H9 (cell line): ENCODE measurements at regions not wholly inside any gene's neighbourhood (a gene's known extent, or its start where the extent isn't known, plus 50 kb on each side); places are given as distances from the start of the nearest gene placed in this dataset.

ENCODE experiments used
- DNase-seq: peaks from one replicate; pipeline ENCODE4 v3.0.0-alpha.2; 2017
- H2AFZ ChIP-seq: one replicate; pipeline ENCODE4 v1.6.1; 2013; ENCODE audit warnings: mild to moderate bottlenecking, low read length, control low read depth, moderate library complexity
- H2AK5ac ChIP-seq: 2 replicates; pipeline ENCODE4 v1.6.1; 2013; ENCODE audit warnings: low read length, control low read depth, mixed read lengths; ENCODE audit not compliant: insufficient read length
- H2BK120ac ChIP-seq: one replicate; pipeline ENCODE4 v1.6.1; 2013; ENCODE audit warnings: low read depth, mild to moderate bottlenecking, low read length, control low read depth, inconsistent platforms; ENCODE audit not compliant: poor library complexity, severe bottlenecking
- H2BK12ac ChIP-seq: 2 replicates; pipeline ENCODE4 v1.6.1; 2013; ENCODE audit warnings: low read length, control low read depth, mixed read lengths, low read depth; ENCODE audit not compliant: insufficient read length
- H2BK15ac ChIP-seq: 2 replicates; pipeline ENCODE4 v1.6.1; 2013; ENCODE audit warnings: low read depth, low read length, control low read depth
- H2BK20ac ChIP-seq: one replicate; pipeline ENCODE4 v1.6.1; 2013; ENCODE audit warnings: low read depth, mild to moderate bottlenecking, low read length, control low read depth, inconsistent platforms; ENCODE audit not compliant: poor library complexity, severe bottlenecking
- H2BK5ac ChIP-seq: 2 replicates; pipeline ENCODE4 v1.6.1; 2013; ENCODE audit warnings: low read length, control low read depth, mixed read lengths; ENCODE audit not compliant: insufficient read length
- H3K14ac ChIP-seq: 2 replicates; pipeline ENCODE4 v1.6.1; 2013; ENCODE audit warnings: low read length, control low read depth; ENCODE audit not compliant: insufficient read depth
- H3K18ac ChIP-seq: 2 replicates; pipeline ENCODE4 v1.6.1; 2013; ENCODE audit warnings: low read depth, mild to moderate bottlenecking, mixed read lengths, low read length, control low read depth; ENCODE audit not compliant: insufficient read length
- H3K23ac ChIP-seq: 2 replicates; pipeline ENCODE4 v1.6.1; 2013; ENCODE audit warnings: low read length, control low read depth, mixed read lengths, low read depth; ENCODE audit not compliant: insufficient read length
- H3K23me2 ChIP-seq: 2 replicates; pipeline ENCODE4 v1.6.1; 2013; ENCODE audit warnings: low read depth, mild to moderate bottlenecking, mixed read lengths, low read length, control low read depth; ENCODE audit not compliant: insufficient read length, poor library complexity, severe bottlenecking
- H3K27ac ChIP-seq: 2 replicates; pipeline ENCODE4 v1.5.1; 2013; ENCODE audit warnings: low read length, control low read depth, mixed read lengths, low read depth; ENCODE audit not compliant: insufficient read length
- H3K27me3 ChIP-seq: 2 replicates; pipeline ENCODE4 v1.6.1; 2013; ENCODE audit warnings: low read length, control low read depth, inconsistent platforms; ENCODE audit not compliant: insufficient read depth
- H3K4ac ChIP-seq: 2 replicates; pipeline ENCODE4 v1.6.1; 2013; ENCODE audit warnings: low read depth, mild to moderate bottlenecking, control low read depth, inconsistent platforms, low read length, moderate library complexity
- H3K4me1 ChIP-seq: 2 replicates; pipeline ENCODE4 v1.6.1; 2013; ENCODE audit warnings: low read length, control low read depth, inconsistent platforms; ENCODE audit not compliant: insufficient read depth
- H3K4me2 ChIP-seq: 2 replicates; pipeline ENCODE4 v1.6.1; 2013; ENCODE audit warnings: low read length, control low read depth, mixed read lengths; ENCODE audit not compliant: insufficient read length, insufficient read depth
- H3K56ac ChIP-seq: 2 replicates; pipeline ENCODE4 v1.6.1; 2013; ENCODE audit warnings: low read depth, mild to moderate bottlenecking, mixed read lengths, low read length, control low read depth; ENCODE audit not compliant: insufficient read length
- H3K79me1 ChIP-seq: 2 replicates; pipeline ENCODE4 v1.6.1; 2013; ENCODE audit warnings: low read depth, mild to moderate bottlenecking, moderate library complexity, low read length, control low read depth, inconsistent platforms; ENCODE audit not compliant: insufficient read depth, poor library complexity, severe bottlenecking
- H3K79me2 ChIP-seq: 2 replicates; pipeline ENCODE4 v1.6.1; 2013; ENCODE audit warnings: low read length, control low read depth, inconsistent platforms; ENCODE audit not compliant: insufficient read depth
- H3K9ac ChIP-seq: 2 replicates; pipeline ENCODE4 v1.6.1; 2013; ENCODE audit warnings: low read length, control low read depth, mixed read lengths; ENCODE audit not compliant: insufficient read length; ENCODE audit errors: extremely low read depth
- H3K9me3 ChIP-seq: one replicate; pipeline ENCODE4 v1.6.1; 2013; ENCODE audit warnings: low read depth, low read length, inconsistent platforms; ENCODE audit not compliant: control insufficient read depth
- H3T11ph ChIP-seq: one replicate; pipeline ENCODE4 v1.6.1; 2013; ENCODE audit warnings: mild to moderate bottlenecking, low read length, control low read depth, inconsistent platforms
- H4K20me1 ChIP-seq: one replicate; pipeline ENCODE4 v1.6.1; 2013; ENCODE audit not compliant: control insufficient read depth, insufficient read length, insufficient read depth
- H4K5ac ChIP-seq: 2 replicates; pipeline ENCODE4 v1.6.1; 2013; ENCODE audit warnings: low read depth, mild to moderate bottlenecking, mixed read lengths, low read length, control low read depth; ENCODE audit not compliant: insufficient read length
- H4K8ac ChIP-seq: replicated peaks from 2 replicates; pipeline ENCODE4 v1.6.1; 2013; ENCODE audit warnings: low read length, control low read depth, mixed read lengths, low read depth; ENCODE audit not compliant: insufficient read length
- H4K91ac ChIP-seq: 2 replicates; pipeline ENCODE4 v1.6.1; 2013; ENCODE audit warnings: low read depth, mild to moderate bottlenecking, moderate library complexity, mixed read lengths, low read length, control low read depth; ENCODE audit not compliant: insufficient read length
- H3K27ac Mint-ChIP-seq, 3 experiments: 2 replicates in 2 of 3; 3 replicates in 1 of 3; pipeline ENCODE4 v1.8.0; 2020 to 2021; ENCODE audit warnings: mixed read lengths in 3 of 3, mild to moderate bottlenecking in 1 of 3, moderate library complexity in 1 of 3
- H3K27me3 Mint-ChIP-seq: 2 replicates; pipeline ENCODE4 v1.8.0; 2021; ENCODE audit warnings: low read depth, mild to moderate bottlenecking, moderate library complexity, mixed read lengths
- H3K36me3 Mint-ChIP-seq, 3 experiments: 2 replicates in 2 of 3; 3 replicates in 1 of 3; pipeline ENCODE4 v1.8.0; 2020 to 2021; ENCODE audit warnings: low read depth in 3 of 3, mixed read lengths in 3 of 3; ENCODE audit not compliant: insufficient read depth in 1 of 3
- H3K4me1 Mint-ChIP-seq, 2 experiments: 2 replicates each; pipeline ENCODE4 v1.8.0; 2020; ENCODE audit warnings: mixed read lengths in 2 of 2
- H3K4me3 Mint-ChIP-seq, 2 experiments: 2 replicates in 1 of 2; 3 replicates in 1 of 2; pipeline ENCODE4 v1.8.0; 2020 to 2021; ENCODE audit warnings: mild to moderate bottlenecking in 2 of 2, mixed read lengths in 2 of 2, moderate library complexity in 1 of 2
- H3K9me3 Mint-ChIP-seq, 2 experiments: 2 replicates in 1 of 2; 3 replicates in 1 of 2; pipeline ENCODE4 v1.8.0; 2020; ENCODE audit warnings: mild to moderate bottlenecking in 2 of 2, mixed read lengths in 2 of 2, moderate library complexity in 1 of 2
- CTCF ChIP-seq: fragments of 200-600 bp; sonication (generic); conservative IDR thresholded peaks from 3 replicates; pipeline ENCODE4 v1.8.0; 2021; ENCODE audit warnings: antibody characterized with exemption, mild to moderate bottlenecking
- WGBS: extraction: QIAGEN DNeasy Blood & Tissue Kit; methylation state at CpG from one replicate; pipeline ENCODE4 v1.1.7; 2013; ENCODE audit warnings: missing lambda C conversion rate, low lambda C conversion rate, mixed read lengths; ENCODE audit not compliant: insufficient read length; ENCODE audit errors: extremely low coverage; 5-methylcytosine and 5-hydroxymethylcytosine counted together

GRCh38 chr3:132973441-132973840, 64.8 kb upstream of the TMEM108 start:
- Histone ChIP-seq H3K14ac (no peak overlapping the region), H4K20me1 (no peaks in the 10 kb centered on the region), H3K4me1 (no peaks in the 10 kb centered on the region), H2AK5ac (no peak overlapping the region), H3K9me3 (no peaks in the 10 kb centered on the region), H3K56ac (no peak overlapping the region), H2BK15ac (no peak overlapping the region), H3K23me2 (no peaks in the 10 kb centered on the region), H3K4ac (no peak overlapping the region), H3K79me2 (no peaks in the 10 kb centered on the region), H3K4me2 (no peak overlapping the region), H2AFZ (no peak overlapping the region), H3K27ac (no peak overlapping the region), H2BK12ac (no peak overlapping the region), H4K91ac (no peak overlapping the region), H4K5ac (no peak overlapping the region), H2BK5ac (no peak overlapping the region), H3T11ph (no peak overlapping the region), H4K8ac (no peak overlapping the region), H3K79me1 (no peaks in the 10 kb centered on the region), H3K18ac (no peak overlapping the region), H3K9ac (no peak overlapping the region), H3K27me3 (no peaks in the 10 kb centered on the region), H3K23ac (no peak overlapping the region), H2BK120ac (no peak overlapping the region), H2BK20ac (no peak overlapping the region)
- WGBS: no CpG with 5 or more reads among the region's 5 CpGs
- DNase-seq: no peak
- no peak for TF ChIP-seq CTCF
- Mint-ChIP-seq H3K4me3 (no peak overlapping the region), H3K4me1 (no peaks in the 10 kb centered on the region), H3K27ac (no peak overlapping the region), H3K9me3 (peaks cover 0 to 4% of the 10 kb centered on the region in 2 experiments; a peak in 1 of 5 replicates), H3K27me3 (no peaks in the 10 kb centered on the region), H3K36me3 (no peaks in the 10 kb centered on the region)
